Fibroblast of gingiva (primary cell): ENCODE measurements at regions not wholly inside any gene's neighbourhood (a gene's known extent, or its start where the extent isn't known, plus 50 kb on each side); places are given as distances from the start of the nearest gene placed in this dataset.
"Not testable (repeated sequence)": the region's sequence is repeated elsewhere in the genome, so short reads cannot be mapped to it uniquely, and the experiment has no call there.

Experiments used
- DNase-seq: peaks from one replicate; pipeline ENCODE4 v3.0.0-alpha.2; 2011; ENCODE audit warnings: low read depth

- DNase-seq = peak; percentile 65
These were observed 107.9 kb upstream of the BMAL1 start for GRCh38 chr11:13169709-13170108.

GRCh38 chr11:13174090-13174489, 103.5 kb upstream of the BMAL1 start:
- DNase-seq = no peak

GRCh38 chr11:13183094-13183825, 94.3 kb upstream of the BMAL1 start:
- peak; percentile 36 for DNase-seq

GRCh38 chr11:13183826-13184196, 93.8 kb upstream of the BMAL1 start:
- no peak for DNase-seq

GRCh38 chr11:13184295-13184794, 93.2 kb upstream of the BMAL1 start:
- DNase-seq = no peak

- no peak for DNase-seq
These were observed 89.4 kb upstream of the BMAL1 start for GRCh38 chr11:13188179-13188578.

GRCh38 chr11:13189561-13190426, 87.8 kb upstream of the BMAL1 start:
- no peak for DNase-seq

GRCh38 chr11:13193613-13194012, 84.0 kb upstream of the BMAL1 start:
- no peak for DNase-seq

GRCh38 chr11:13197374-13197773, 80.2 kb upstream of the BMAL1 start:
- not testable (repeated sequence) for DNase-seq

- no peak for DNase-seq
These were observed 72.1 kb upstream of the BMAL1 start for GRCh38 chr11:13205486-13205885.

- DNase-seq = no peak
These were observed 71.4 kb upstream of the BMAL1 start for GRCh38 chr11:13206086-13206640.

- DNase-seq = no peak
These were observed 70.3 kb upstream of the BMAL1 start for GRCh38 chr11:13207270-13207664.

GRCh38 chr11:13207665-13208594, 69.7 kb upstream of the BMAL1 start:
- peak; percentile 69 for DNase-seq

- DNase-seq = no peak
These were observed 68.7 kb upstream of the BMAL1 start for GRCh38 chr11:13208921-13209320.

GRCh38 chr11:13209379-13209778, 68.2 kb upstream of the BMAL1 start:
- DNase-seq = no peak

GRCh38 chr11:13210424-13210823, 67.2 kb upstream of the BMAL1 start:
- peak; percentile 65 for DNase-seq

GRCh38 chr11:13214276-13214675, 63.3 kb upstream of the BMAL1 start:
- DNase-seq = no peak

- peak; percentile 8 for DNase-seq
These were observed 62.4 kb upstream of the BMAL1 start for GRCh38 chr11:13215149-13215548.

- DNase-seq = peak; percentile 90
These were observed 61.4 kb upstream of the BMAL1 start for GRCh38 chr11:13216019-13216710.

GRCh38 chr11:13216711-13217075, 60.9 kb upstream of the BMAL1 start:
- no peak for DNase-seq

GRCh38 chr11:13218685-13219084, 58.9 kb upstream of the BMAL1 start:
- not testable (repeated sequence) for DNase-seq
